ENCODE measurements at regions not wholly inside any gene's neighbourhood (a gene's known extent, or its start where the extent isn't known, plus 50 kb on each side); places are given as distances from the start of the nearest gene placed in this dataset.

DNA sequence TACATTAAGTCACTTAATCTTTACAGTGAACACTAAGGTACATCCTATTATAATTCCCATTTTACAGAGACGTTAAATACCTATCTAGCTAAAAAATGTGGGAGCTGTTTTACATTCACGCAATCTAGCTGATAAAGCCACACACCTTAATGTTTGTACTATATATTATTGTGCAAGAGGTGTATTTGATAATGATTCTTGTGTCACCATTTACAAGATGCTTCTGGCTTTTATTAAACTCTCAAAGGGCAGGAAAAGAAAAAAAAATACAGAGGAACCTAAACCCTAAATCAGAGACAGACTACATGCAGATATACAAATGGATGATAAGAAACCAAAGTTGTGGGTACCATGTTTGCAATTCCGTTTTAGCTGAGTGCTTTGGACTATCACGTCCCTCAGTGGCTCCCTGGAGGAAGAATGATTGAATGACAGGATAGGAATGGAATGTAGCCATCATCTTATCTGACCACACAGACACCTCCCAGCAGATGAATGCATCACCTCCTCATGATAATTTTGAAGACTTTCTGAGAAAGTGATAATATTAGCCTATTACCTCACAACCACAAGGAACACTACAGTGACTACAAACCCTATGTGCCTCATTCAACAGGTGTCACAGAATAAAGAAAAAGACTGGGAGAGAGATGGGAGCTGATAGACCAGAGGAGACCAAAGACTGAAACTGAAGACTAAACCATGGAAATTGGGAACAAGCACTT is 230.5 kb upstream of the SERP2 start:
- H3K27ac ChIP-seq (ENCODE audit: control insufficient read depth, insufficient read depth) = no peak overlapping the region
- no peaks in the 10 kb centered on the region for H3K36me3 ChIP-seq (ENCODE audit: control insufficient read depth in 2 of 2, insufficient read depth in 2 of 2, low read length in 1 of 2)
- H3K4me3 ChIP-seq = no peak overlapping the region
- no peak for DNase-seq (ENCODE audit: low read depth, low spot score)
- H3K4me2 ChIP-seq (ENCODE audit: control insufficient read depth, insufficient read depth) = no peak overlapping the region
- 47% methylated on average over 4 of the region's 4 CpGs for WGBS (ENCODE audit: insufficient coverage, insufficient replicate concordance, low lambda C conversion rate, missing lambda C conversion rate)
- intact Hi-C loops (cut with micrococcal nuclease; ENCODE audit: unreplicated experiment) = no loop called here
- ChIA-PET POLR2A (no interaction called here), CTCF (interaction anchor here (1.1 kb wide), 1 partner anchor 235 kb away, joined by 3 read pairs; no protein-coding TSS in a partner anchor), SMC1A (ENCODE audit: uncharacterized antibody, unreplicated experiment) (interaction anchor here (0.6 kb wide), 1 partner anchor 417 kb away, joined by 4 read pairs; no protein-coding TSS in a partner anchor), RAD21 (ENCODE audit: unreplicated experiment) (no interaction called here)
- peaks cover 0 to 6% of the 10 kb centered on the region in 2 experiments; a peak in 2 of 4 replicates for H3K27me3 ChIP-seq (replicated peaks in 1 of 2; ENCODE audit: control insufficient read depth in 2 of 2, insufficient read depth in 2 of 2, low read length in 1 of 2)
- no peaks in the 10 kb centered on the region for H3K79me2 ChIP-seq (ENCODE audit: control insufficient read depth, insufficient read depth, low read length)
- no peak overlapping the region for H2AFZ ChIP-seq (ENCODE audit: control insufficient read depth, low read depth, low read length)
- no TSS peak for BruUV-seq (replicated peaks)
- no peak for ATAC-seq
- no peaks in the 10 kb centered on the region for H4K20me1 ChIP-seq (ENCODE audit: control insufficient read depth, insufficient read depth)
- in situ Hi-C loops (cut with MboI) = no loop called here
- no peak overlapping the region for H3K9ac ChIP-seq (ENCODE audit: control insufficient read depth, insufficient read depth, low read length)
- H3K9me3 ChIP-seq (replicated peaks; ENCODE audit: control insufficient read depth, insufficient read depth, low read length) = no peaks in the 10 kb centered on the region; the same call in 2 of the 3 replicates
- FAIRE-seq = no peak
- H3K4me1 ChIP-seq (ENCODE audit: control insufficient read depth, insufficient read depth, low read length) = peaks cover 5% of the 10 kb centered on the region
- TF ChIP-seq BACH1 (IDR thresholded peaks at IDR 0.05; ENCODE audit: borderline replicate concordance) (no peak), RBBP5 (conservative IDR thresholded peaks at IDR 0.05) (no peak), SPI1 (IDR thresholded peaks at IDR 0.05; ENCODE audit: borderline replicate concordance, insufficient read depth, low read depth, low read length) (no peak), GABPA (IDR thresholded peaks at IDR 0.05; ENCODE audit: low read depth) (no peak), SMARCA5 (IDR thresholded peaks at IDR 0.05) (no peak), POLR2AphosphoS5 (IDR thresholded peaks at IDR 0.05; ENCODE audit: low read length) (no peak), MEF2A (IDR thresholded peaks at IDR 0.05; ENCODE audit: insufficient read depth, low read depth, low read length) (no peak), POLR2AphosphoS2 (IDR thresholded peaks at IDR 0.05; ENCODE audit: low read depth, low read length) (no peak), ZNF217 (IDR thresholded peaks at IDR 0.05) (no peak), USF2 (IDR thresholded peaks at IDR 0.05; ENCODE audit: borderline replicate concordance, low read depth, low read length) (no peak), ATF2 (IDR thresholded peaks at IDR 0.05; ENCODE audit: low read length) (no peak), ETV6 (conservative IDR thresholded peaks at IDR 0.05 in 1 of 2, IDR thresholded peaks at IDR 0.05 in 1 of 2; ENCODE audit: borderline replicate concordance in 1 of 2, low read depth in 1 of 2) (no peak), CHD4 (IDR thresholded peaks at IDR 0.05) (no peak), NBN (IDR thresholded peaks at IDR 0.05) (no peak)
- TF ChIP-seq, protein P1, sequence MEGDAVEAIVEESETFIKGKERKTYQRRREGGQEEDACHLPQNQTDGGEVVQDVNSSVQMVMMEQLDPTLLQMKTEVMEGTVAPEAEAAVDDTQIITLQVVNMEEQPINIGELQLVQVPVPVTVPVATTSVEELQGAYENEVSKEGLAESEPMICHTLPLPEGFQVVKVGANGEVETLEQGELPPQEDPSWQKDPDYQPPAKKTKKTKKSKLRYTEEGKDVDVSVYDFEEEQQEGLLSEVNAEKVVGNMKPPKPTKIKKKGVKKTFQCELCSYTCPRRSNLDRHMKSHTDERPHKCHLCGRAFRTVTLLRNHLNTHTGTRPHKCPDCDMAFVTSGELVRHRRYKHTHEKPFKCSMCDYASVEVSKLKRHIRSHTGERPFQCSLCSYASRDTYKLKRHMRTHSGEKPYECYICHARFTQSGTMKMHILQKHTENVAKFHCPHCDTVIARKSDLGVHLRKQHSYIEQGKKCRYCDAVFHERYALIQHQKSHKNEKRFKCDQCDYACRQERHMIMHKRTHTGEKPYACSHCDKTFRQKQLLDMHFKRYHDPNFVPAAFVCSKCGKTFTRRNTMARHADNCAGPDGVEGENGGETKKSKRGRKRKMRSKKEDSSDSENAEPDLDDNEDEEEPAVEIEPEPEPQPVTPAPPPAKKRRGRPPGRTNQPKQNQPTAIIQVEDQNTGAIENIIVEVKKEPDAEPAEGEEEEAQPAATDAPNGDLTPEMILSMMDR (IDR thresholded peaks at IDR 0.05 in 2 of 3, conservative IDR thresholded peaks at IDR 0.05 in 1 of 3; ENCODE audit: control insufficient read depth in 2 of 3, extremely low read depth in 1 of 3, insufficient read depth in 1 of 3, low read depth in 3 of 3, low read length in 3 of 3) = no peak
- TF ChIP-seq, protein P2, sequence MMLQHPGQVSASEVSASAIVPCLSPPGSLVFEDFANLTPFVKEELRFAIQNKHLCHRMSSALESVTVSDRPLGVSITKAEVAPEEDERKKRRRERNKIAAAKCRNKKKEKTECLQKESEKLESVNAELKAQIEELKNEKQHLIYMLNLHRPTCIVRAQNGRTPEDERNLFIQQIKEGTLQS (IDR thresholded peaks at IDR 0.05; ENCODE audit: borderline replicate concordance, extremely low read depth, low read depth, low read length) = no peak
- TF ChIP-seq, protein P3, sequence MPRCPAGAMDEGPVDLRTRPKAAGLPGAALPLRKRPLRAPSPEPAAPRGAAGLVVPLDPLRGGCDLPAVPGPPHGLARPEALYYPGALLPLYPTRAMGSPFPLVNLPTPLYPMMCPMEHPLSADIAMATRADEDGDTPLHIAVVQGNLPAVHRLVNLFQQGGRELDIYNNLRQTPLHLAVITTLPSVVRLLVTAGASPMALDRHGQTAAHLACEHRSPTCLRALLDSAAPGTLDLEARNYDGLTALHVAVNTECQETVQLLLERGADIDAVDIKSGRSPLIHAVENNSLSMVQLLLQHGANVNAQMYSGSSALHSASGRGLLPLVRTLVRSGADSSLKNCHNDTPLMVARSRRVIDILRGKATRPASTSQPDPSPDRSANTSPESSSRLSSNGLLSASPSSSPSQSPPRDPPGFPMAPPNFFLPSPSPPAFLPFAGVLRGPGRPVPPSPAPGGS (IDR thresholded peaks at IDR 0.05; ENCODE audit: borderline replicate concordance, insufficient read depth, low read depth, low read length, poor library complexity, severe bottlenecking) = no peak

Data from GM12878 (cell line).